Upper lobe of left lung (tissue), 4 donors: ENCODE measurements at regions not wholly inside any gene's neighbourhood (a gene's known extent, or its start where the extent isn't known, plus 50 kb on each side); places are given as distances from the start of the nearest gene placed in this dataset.

Source experiments
- EP300 ChIP-seq, 4 donors: sonication (generic); formaldehyde crosslinking; IDR thresholded peaks; one replicate each; pipeline ENCODE4 v1.5.1; 2017; ENCODE audit warnings: antibody characterized with exemption in 4 of 4, control low read depth in 2 of 4
- POLR2A ChIP-seq, 4 donors: fragments of 450-650 bp; IDR thresholded peaks; one replicate each; pipeline ENCODE4 v1.5.1; 2016 to 2017; ENCODE audit warnings: antibody characterized with exemption in 4 of 4, mild to moderate bottlenecking in 2 of 4
- TF ChIP-seq, protein P1 (sequence below), 6 experiments: fragments of 450-650 bp in 4 of 6; fragments of 200-600 bp in 2 of 6; sonication (generic) in 2 of 6; IDR thresholded peaks; one replicate each; pipeline ENCODE4 v1.5.1; 2016 to 2019; ENCODE audit warnings: antibody characterized with exemption in 6 of 6

DNA sequence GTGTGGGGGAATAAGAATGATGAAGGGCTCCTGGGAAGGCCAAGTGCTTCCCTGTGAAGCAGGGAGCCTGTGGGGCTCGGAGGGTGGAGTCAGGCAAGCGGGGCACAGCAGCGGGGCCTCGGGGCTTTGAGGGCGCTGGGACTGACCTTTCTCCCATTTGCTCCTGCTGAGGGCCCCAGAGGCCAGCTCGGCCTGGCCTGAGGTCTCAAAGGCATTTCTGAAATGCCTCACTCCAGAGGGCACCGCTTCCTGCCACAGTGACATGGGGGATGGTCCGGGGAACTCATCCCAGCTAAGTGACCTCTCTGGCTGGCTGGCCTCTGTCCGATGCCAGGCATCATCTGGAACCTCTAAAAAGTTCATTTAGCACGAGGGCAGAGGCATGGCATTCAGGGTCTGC, 98.8 kb upstream of the STX18 start:
- no peak for TF ChIP-seq EP300 (IDR thresholded peaks at IDR 0.05)
- TF ChIP-seq, protein P1, sequence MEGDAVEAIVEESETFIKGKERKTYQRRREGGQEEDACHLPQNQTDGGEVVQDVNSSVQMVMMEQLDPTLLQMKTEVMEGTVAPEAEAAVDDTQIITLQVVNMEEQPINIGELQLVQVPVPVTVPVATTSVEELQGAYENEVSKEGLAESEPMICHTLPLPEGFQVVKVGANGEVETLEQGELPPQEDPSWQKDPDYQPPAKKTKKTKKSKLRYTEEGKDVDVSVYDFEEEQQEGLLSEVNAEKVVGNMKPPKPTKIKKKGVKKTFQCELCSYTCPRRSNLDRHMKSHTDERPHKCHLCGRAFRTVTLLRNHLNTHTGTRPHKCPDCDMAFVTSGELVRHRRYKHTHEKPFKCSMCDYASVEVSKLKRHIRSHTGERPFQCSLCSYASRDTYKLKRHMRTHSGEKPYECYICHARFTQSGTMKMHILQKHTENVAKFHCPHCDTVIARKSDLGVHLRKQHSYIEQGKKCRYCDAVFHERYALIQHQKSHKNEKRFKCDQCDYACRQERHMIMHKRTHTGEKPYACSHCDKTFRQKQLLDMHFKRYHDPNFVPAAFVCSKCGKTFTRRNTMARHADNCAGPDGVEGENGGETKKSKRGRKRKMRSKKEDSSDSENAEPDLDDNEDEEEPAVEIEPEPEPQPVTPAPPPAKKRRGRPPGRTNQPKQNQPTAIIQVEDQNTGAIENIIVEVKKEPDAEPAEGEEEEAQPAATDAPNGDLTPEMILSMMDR (IDR thresholded peaks at IDR 0.05), result no peak
- TF ChIP-seq POLR2A (IDR thresholded peaks at IDR 0.05), result no peak
